CD4-positive, CD25-positive, alpha-beta regulatory T cell (primary cell): ENCODE measurements at regions not wholly inside any gene's neighbourhood (a gene's known extent, or its start where the extent isn't known, plus 50 kb on each side); places are given as distances from the start of the nearest gene placed in this dataset.

Source experiments
- ATAC-seq, 2 donors: fragments of 150-1000 bp; cut with Tn5 transposase; one replicate each; pipeline ENCODE4 v1.10.0; 2021; ENCODE audit warnings: low read depth in 2 of 2, moderate number of reproducible peaks in 2 of 2, moderate library complexity in 1 of 2
- DNase-seq, 3 donors: peaks; one replicate each; pipeline versions ENCODE4 v3.0.0 to v3.0.0-alpha.2; 2012 to 2022; ENCODE audit warnings: mixed read lengths in 1 of 3
- H3K27ac ChIP-seq: one replicate; pipeline ENCODE4 v1.7.0; 2013; ENCODE audit warnings: mild to moderate bottlenecking, low read length; ENCODE audit not compliant: insufficient read depth, poor library complexity, severe bottlenecking
- H3K27me3 ChIP-seq: one replicate; pipeline ENCODE4 v1.7.0; 2013; ENCODE audit warnings: low read length; ENCODE audit not compliant: control insufficient read depth, insufficient read depth
- H3K36me3 ChIP-seq: one replicate; pipeline ENCODE4 v1.7.0; 2013; ENCODE audit warnings: mild to moderate bottlenecking, low read length, moderate library complexity; ENCODE audit not compliant: control insufficient read depth, insufficient read depth
- H3K4me1 ChIP-seq: 2 replicates; pipeline ENCODE4 v1.7.0; 2013; ENCODE audit warnings: mild to moderate bottlenecking, low read length; ENCODE audit not compliant: insufficient read depth, control insufficient read depth, poor library complexity, severe bottlenecking
- H3K4me3 ChIP-seq: one replicate; pipeline ENCODE4 v1.7.0; 2013; ENCODE audit warnings: low read depth, mild to moderate bottlenecking, low read length, moderate library complexity
- H3K9me3 ChIP-seq, 2 experiments: 1 replicate in 1 of 2; 2 replicates in 1 of 2; pipeline ENCODE4 v1.7.0; 2013; ENCODE audit warnings: low read length in 2 of 2, mild to moderate bottlenecking in 1 of 2, moderate library complexity in 1 of 2; ENCODE audit not compliant: control insufficient read depth in 2 of 2
- H3K27ac Mint-ChIP-seq, 3 donors: one replicate each; pipeline ENCODE4 v1.8.0; 2020 to 2022; ENCODE audit warnings: mild to moderate bottlenecking in 3 of 3, mixed read lengths in 3 of 3, moderate library complexity in 2 of 3
- H3K27me3 Mint-ChIP-seq: one replicate; pipeline ENCODE4 v1.8.0; 2022; ENCODE audit warnings: mild to moderate bottlenecking, mixed read lengths
- H3K36me3 Mint-ChIP-seq: one replicate; pipeline ENCODE4 v1.8.0; 2020; ENCODE audit warnings: mixed read lengths
- H3K4me1 Mint-ChIP-seq, 4 donors: one replicate each; pipeline ENCODE4 v1.8.0; 2020 to 2022; ENCODE audit warnings: mixed read lengths in 4 of 4, mild to moderate bottlenecking in 1 of 4
- H3K4me3 Mint-ChIP-seq, 4 donors: one replicate each; pipeline ENCODE4 v1.8.0; 2020 to 2022; ENCODE audit warnings: mild to moderate bottlenecking in 4 of 4, mixed read lengths in 4 of 4, moderate library complexity in 3 of 4
- H3K9me3 Mint-ChIP-seq, 7 donors: one replicate each; pipeline ENCODE4 v1.8.0; 2020 to 2022; ENCODE audit warnings: mixed read lengths in 7 of 7, mild to moderate bottlenecking in 3 of 7, moderate library complexity in 2 of 7

DNA sequence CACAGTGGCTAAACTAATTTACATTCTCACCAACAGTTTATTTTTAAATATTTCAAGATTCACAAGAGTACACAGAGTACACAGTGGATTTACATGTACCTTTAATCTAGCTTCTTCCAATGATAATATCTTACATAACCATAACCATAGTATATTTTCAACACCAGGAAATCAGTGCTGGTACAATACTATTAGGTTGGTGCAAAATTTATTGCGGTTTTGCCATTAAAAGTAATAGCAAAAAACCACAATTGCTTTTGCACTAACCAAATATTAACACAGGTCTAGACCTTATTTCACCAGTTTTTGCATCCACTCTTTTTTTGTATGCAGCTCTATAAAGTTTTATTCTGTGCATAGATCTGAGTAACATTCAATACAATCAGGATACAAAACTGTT lies 163.0 kb downstream of the SCG2 start:
- H3K36me3 ChIP-seq = no peaks in the 10 kb centered on the region
- no peak for ATAC-seq
- H3K36me3 Mint-ChIP-seq = no peaks in the 10 kb centered on the region

DNA sequence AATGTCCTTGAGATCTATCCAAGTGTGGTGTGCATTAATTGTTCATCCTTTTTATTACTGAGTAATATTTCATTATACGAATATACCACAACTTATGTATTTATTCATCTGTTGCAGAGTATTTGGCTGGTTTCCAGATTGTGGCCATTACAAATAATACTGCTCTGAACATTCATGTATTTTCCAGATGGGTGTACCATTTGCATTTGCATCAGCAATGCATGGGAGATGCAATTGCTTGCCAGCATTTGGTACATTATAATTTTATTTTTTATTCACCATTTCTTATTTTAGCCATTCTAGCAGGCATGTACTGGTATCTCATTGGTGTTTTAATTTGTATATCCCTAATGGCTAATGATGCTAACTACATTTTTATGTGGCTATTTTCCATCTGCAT lies 162.4 kb downstream of the SCG2 start:
- Histone ChIP-seq H3K36me3 (no peaks in the 10 kb centered on the region), H3K27ac (no peak overlapping the region), H3K4me1 (no peaks in the 10 kb centered on the region), H3K9me3 (no peaks in the 10 kb centered on the region), H3K27me3 (no peaks in the 10 kb centered on the region), H3K4me3 (no peak overlapping the region)
- Mint-ChIP-seq H3K4me3 (no peak overlapping the region), H3K27ac (no peak overlapping the region), H3K27me3 (no peaks in the 10 kb centered on the region), H3K9me3 (peaks cover 0 to 9% (median 2%) of the 10 kb centered on the region in 7 donors), H3K36me3 (no peaks in the 10 kb centered on the region), H3K4me1 (no peaks in the 10 kb centered on the region)
- DNase-seq = no peak
- ATAC-seq = no peak

More for the DNA sequence above, 163.0 kb downstream of the SCG2 start:
- Histone ChIP-seq H3K27ac (no peak overlapping the region), H3K4me1 (no peaks in the 10 kb centered on the region), H3K27me3 (no peaks in the 10 kb centered on the region), H3K4me3 (no peak overlapping the region), H3K9me3 (no peaks in the 10 kb centered on the region)
- H3K27me3 Mint-ChIP-seq = no peaks in the 10 kb centered on the region
- no peak overlapping the region for H3K4me3 Mint-ChIP-seq
- H3K27ac Mint-ChIP-seq = no peak overlapping the region
- DNase-seq = no peak
- no peaks in the 10 kb centered on the region for H3K4me1 Mint-ChIP-seq
- peaks cover 0 to 9% (median 2%) of the 10 kb centered on the region in 7 donors for H3K9me3 Mint-ChIP-seq

DNA sequence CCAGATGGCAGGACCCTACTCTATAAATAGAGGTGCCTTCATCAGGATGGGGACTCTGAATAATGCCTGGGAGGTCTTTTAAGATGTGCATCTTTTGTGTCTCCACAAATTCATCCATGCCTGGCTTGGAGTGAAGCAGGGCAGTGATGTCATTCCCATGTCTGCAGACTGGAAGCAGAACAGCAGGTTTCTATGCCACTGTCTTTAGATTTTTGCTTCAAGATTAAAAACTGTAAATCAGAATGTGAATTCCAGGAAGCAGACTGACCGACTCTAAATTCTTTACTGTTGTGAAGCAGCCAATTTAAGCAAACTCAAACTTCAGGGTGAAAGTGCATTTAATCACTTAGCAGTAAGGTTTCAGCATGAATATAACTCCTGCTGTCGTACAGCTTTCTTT lies 159.3 kb downstream of the SCG2 start:
- Histone ChIP-seq H3K27ac (no peak overlapping the region), H3K36me3 (no peaks in the 10 kb centered on the region), H3K27me3 (no peaks in the 10 kb centered on the region), H3K4me3 (no peak overlapping the region), H3K4me1 (no peaks in the 10 kb centered on the region), H3K9me3 (no peaks in the 10 kb centered on the region)
- H3K4me3 Mint-ChIP-seq = no peak overlapping the region
- no peaks in the 10 kb centered on the region for H3K4me1 Mint-ChIP-seq
- no peaks in the 10 kb centered on the region for H3K27me3 Mint-ChIP-seq
- H3K36me3 Mint-ChIP-seq = no peaks in the 10 kb centered on the region
- no peak overlapping the region for H3K27ac Mint-ChIP-seq
- DNase-seq = no peak
- H3K9me3 Mint-ChIP-seq = peaks cover 0 to 9% (median 0%) of the 10 kb centered on the region in 7 donors
- no peak for ATAC-seq

DNA sequence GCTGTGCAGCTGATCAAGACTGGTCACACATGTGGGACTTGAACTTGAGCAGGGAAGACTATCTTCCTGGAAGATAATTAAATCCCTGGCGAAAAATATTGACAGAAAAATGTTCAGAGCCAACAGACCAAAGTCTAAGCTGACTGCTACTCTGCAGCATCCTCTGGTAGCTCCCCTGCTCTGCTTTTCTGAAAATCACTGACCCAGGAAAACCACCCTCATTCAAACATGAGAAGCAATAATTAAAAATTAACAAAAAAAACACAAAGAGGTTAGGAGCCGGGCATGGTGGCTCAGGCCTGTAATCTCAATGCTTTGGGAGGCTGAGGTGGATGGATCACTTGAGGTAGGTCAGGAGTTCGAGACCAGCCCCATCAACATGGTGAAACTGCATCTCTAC lies 151.9 kb downstream of the SCG2 start:
- Mint-ChIP-seq H3K9me3 (peaks cover 0 to 4% (median 0%) of the 10 kb centered on the region in 7 donors), H3K27ac (no peak overlapping the region), H3K4me1 (no peaks in the 10 kb centered on the region), H3K27me3 (no peaks in the 10 kb centered on the region), H3K36me3 (no peaks in the 10 kb centered on the region), H3K4me3 (no peak overlapping the region)
- Histone ChIP-seq H3K27ac (no peak overlapping the region), H3K4me3 (no peak overlapping the region), H3K27me3 (no peaks in the 10 kb centered on the region), H3K9me3 (peaks cover 0 to 2% of the 10 kb centered on the region in 2 experiments), H3K36me3 (no peaks in the 10 kb centered on the region), H3K4me1 (no peaks in the 10 kb centered on the region)
- no peak for DNase-seq
- no peak for ATAC-seq

DNA sequence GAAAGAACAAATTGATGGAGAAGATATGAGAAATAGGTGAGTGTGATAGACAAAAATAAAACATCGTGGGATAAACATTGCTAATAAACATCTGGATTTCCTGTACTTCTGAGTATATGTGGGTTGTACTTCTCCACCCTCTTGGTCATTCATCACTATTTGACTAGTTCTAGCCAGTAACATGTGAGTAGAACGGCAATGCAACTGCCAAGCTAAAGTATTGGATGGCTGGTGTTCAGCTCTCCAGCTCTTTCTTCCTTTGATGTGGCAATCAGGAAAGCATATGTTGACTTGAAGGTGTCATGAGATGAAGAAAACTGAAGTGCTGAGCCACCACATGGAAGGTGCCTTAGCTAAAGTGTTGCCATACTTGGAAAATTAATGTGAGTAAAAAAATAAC lies 144.9 kb downstream of the SCG2 start:
- Mint-ChIP-seq H3K4me1 (peaks cover 0 to 4% (median 0%) of the 10 kb centered on the region in 4 donors), H3K27ac (no peak overlapping the region), H3K9me3 (peaks cover 0 to 4% (median 0%) of the 10 kb centered on the region in 7 donors), H3K4me3 (no peak overlapping the region), H3K36me3 (no peaks in the 10 kb centered on the region), H3K27me3 (no peaks in the 10 kb centered on the region)
- Histone ChIP-seq H3K9me3 (no peaks in the 10 kb centered on the region), H3K27ac (no peak overlapping the region), H3K36me3 (no peaks in the 10 kb centered on the region), H3K4me3 (no peak overlapping the region), H3K27me3 (no peaks in the 10 kb centered on the region), H3K4me1 (no peaks in the 10 kb centered on the region)
- ATAC-seq (no peak), DNase-seq (no peak)

DNA sequence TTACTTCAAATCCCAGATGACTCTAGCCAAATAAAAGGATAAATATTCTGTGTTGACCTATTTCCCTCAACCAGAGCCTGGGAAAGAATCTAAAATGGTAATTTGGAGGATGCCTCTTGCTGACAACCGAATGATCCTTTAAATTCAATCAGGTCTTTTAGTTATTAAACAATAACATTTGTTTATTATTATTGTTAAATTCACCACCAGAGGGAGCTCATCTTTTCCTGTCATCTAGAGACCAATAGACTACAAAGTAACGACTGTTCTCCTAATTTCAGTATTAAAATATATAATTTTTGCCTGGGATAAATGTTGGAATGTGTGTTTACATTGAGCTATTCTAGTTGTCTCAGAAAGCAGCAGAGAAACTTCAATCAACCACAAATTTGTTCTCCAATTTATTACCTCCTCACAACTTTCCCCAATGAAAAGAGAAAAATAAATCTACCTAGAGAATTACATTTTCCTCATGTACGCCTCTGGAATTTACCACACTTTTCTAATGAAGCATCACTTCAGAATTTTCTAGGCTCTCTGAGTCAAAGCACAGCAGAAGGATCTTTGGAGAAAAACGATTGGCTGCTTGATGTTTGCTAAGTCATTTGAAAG lies 142.7 kb downstream of the SCG2 start:
- Histone ChIP-seq H3K4me3 (no peak overlapping the region), H3K9me3 (no peaks in the 10 kb centered on the region), H3K27ac (no peak overlapping the region), H3K36me3 (no peaks in the 10 kb centered on the region), H3K27me3 (no peaks in the 10 kb centered on the region), H3K4me1 (no peaks in the 10 kb centered on the region)
- Mint-ChIP-seq H3K27me3 (no peaks in the 10 kb centered on the region), H3K27ac (no peak overlapping the region), H3K36me3 (no peaks in the 10 kb centered on the region), H3K4me3 (no peak overlapping the region), H3K4me1 (peaks cover 0 to 4% (median 0%) of the 10 kb centered on the region in 4 donors), H3K9me3 (peaks cover 0 to 5% (median 2%) of the 10 kb centered on the region in 7 donors)
- no peak for DNase-seq
- no peak for ATAC-seq

DNA sequence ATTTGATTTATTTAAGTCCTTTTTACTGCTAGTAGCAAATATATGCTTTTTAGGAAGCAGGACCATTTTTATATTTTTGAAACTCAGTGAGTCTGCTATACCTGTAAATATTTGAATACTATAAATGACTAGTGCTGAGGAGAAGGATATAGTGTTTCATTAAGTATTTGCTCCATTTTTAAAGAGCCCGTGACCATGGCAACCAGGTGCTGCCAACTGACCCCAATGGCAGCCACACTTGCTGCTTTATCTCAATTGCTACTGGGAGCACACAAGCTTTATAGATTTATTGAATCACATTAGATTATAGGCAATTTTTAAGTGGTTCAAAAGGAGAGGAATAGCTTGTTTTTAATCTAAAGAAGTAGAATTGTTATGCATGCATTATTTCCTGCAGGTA lies 142.0 kb downstream of the SCG2 start:
- no peak overlapping the region for H3K4me3 Mint-ChIP-seq
- ATAC-seq (no peak), DNase-seq (no peak)
- H3K9me3 ChIP-seq = no peaks in the 10 kb centered on the region
- no peaks in the 10 kb centered on the region for H3K27me3 ChIP-seq
- no peak overlapping the region for H3K27ac ChIP-seq
- H3K4me1 ChIP-seq = no peaks in the 10 kb centered on the region
- H3K36me3 Mint-ChIP-seq = no peaks in the 10 kb centered on the region
- H3K27me3 Mint-ChIP-seq = no peaks in the 10 kb centered on the region
- H3K27ac Mint-ChIP-seq = no peak overlapping the region
- peaks cover 0 to 4% (median 0%) of the 10 kb centered on the region in 4 donors for H3K4me1 Mint-ChIP-seq
- peaks cover 0 to 5% (median 2%) of the 10 kb centered on the region in 7 donors for H3K9me3 Mint-ChIP-seq
- H3K4me3 ChIP-seq = no peak overlapping the region
- no peaks in the 10 kb centered on the region for H3K36me3 ChIP-seq

DNA sequence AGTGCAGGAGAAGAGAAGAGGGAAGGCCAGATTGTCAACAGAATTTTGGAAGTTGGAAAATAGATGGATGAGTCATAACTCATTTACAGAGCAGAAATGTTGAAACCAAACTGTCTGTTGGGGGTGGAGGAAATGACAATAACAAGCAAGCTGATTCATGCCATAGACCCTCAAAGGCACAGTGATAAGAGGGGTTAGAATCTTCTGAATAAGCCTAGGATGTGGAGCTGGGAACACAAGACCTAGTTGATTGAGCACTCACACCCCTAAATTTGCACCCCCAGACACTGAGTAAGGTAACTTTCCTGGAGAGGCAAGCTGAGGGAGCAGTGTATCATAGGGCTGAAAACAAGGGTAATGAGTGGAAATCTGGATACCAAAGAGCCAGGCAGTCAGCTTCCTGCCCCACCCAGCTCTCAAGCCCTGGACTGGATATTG lies 141.4 kb downstream of the SCG2 start:
- Histone ChIP-seq H3K9me3 (no peaks in the 10 kb centered on the region), H3K27ac (no peak overlapping the region), H3K4me3 (no peak overlapping the region), H3K36me3 (no peaks in the 10 kb centered on the region), H3K27me3 (no peaks in the 10 kb centered on the region), H3K4me1 (no peaks in the 10 kb centered on the region)
- peaks cover 0 to 4% (median 0%) of the 10 kb centered on the region in 4 donors for H3K4me1 Mint-ChIP-seq
- no peaks in the 10 kb centered on the region for H3K27me3 Mint-ChIP-seq
- ATAC-seq (no peak), DNase-seq (no peak)
- no peak overlapping the region for H3K27ac Mint-ChIP-seq
- no peaks in the 10 kb centered on the region for H3K36me3 Mint-ChIP-seq
- H3K9me3 Mint-ChIP-seq = peaks cover 0 to 5% (median 2%) of the 10 kb centered on the region in 7 donors
- H3K4me3 Mint-ChIP-seq = no peak overlapping the region
